ENCODE measurements at regions not wholly inside any gene's neighbourhood (a gene's known extent, or its start where the extent isn't known, plus 50 kb on each side); places are given as distances from the start of the nearest gene placed in this dataset.

GRCh38 chr6:103140308-103141027, 1719.3 kb downstream of the HACE1 start (continued):
- TF ChIP-seq CTCF (IDR thresholded peaks at IDR 0.05) (no peak), ZNF219 (CRISPR knock-in tag; IDR thresholded peaks at IDR 0.05; ENCODE audit: borderline replicate concordance) (no peak), MYBL2 (CRISPR knock-in tag; IDR thresholded peaks at IDR 0.05) (no peak), NFYB (CRISPR knock-in tag; conservative IDR thresholded peaks at IDR 0.05; ENCODE audit: low read depth) (no peak)

GRCh38 chr6:103139377-103139776, 1720.3 kb downstream of the HACE1 start:
- ChIA-PET POLR2A (no interaction called here), CTCF (no interaction called here)
- no peak for ATAC-seq
- Mint-ChIP-seq H3K4me3 (no peak overlapping the region), H3K27ac (no peak overlapping the region), H3K27me3 (ENCODE audit: low read depth) (no peaks in the 10 kb centered on the region), H3K36me3 (no peaks in the 10 kb centered on the region), H3K9me3 (peaks cover 5% of the 10 kb centered on the region; the same call in 1 of the 2 replicates), H3K4me1 (no peaks in the 10 kb centered on the region)
- no peak for TF ChIP-seq EMX1 (CRISPR knock-in tag; IDR thresholded peaks at IDR 0.05)
- no peak for TF ChIP-seq ZNF532 (CRISPR knock-in tag; IDR thresholded peaks at IDR 0.05; ENCODE audit: borderline replicate concordance)
- no peak for TF ChIP-seq MYBL2 (CRISPR knock-in tag; IDR thresholded peaks at IDR 0.05)
- no peak for TF ChIP-seq SMAD3 (CRISPR knock-in tag; IDR thresholded peaks at IDR 0.05; ENCODE audit: borderline replicate concordance)
- TF ChIP-seq IRF2 (CRISPR knock-in tag; IDR thresholded peaks at IDR 0.05; ENCODE audit: borderline replicate concordance, low read depth) = no peak
- TF ChIP-seq MLX (CRISPR knock-in tag; IDR thresholded peaks at IDR 0.05) = no peak
- TF ChIP-seq IRF1 (CRISPR knock-in tag; IDR thresholded peaks at IDR 0.05) = no peak
- no peak for TF ChIP-seq TCF7 (CRISPR knock-in tag; IDR thresholded peaks at IDR 0.05; ENCODE audit: low read depth)
- TF ChIP-seq ZMAT4 (CRISPR knock-in tag; IDR thresholded peaks at IDR 0.05) = no peak
- no peak for TF ChIP-seq ZNF416 (CRISPR knock-in tag; IDR thresholded peaks at IDR 0.05)
- no peak for TF ChIP-seq ZNF317 (CRISPR knock-in tag; IDR thresholded peaks at IDR 0.05; ENCODE audit: borderline replicate concordance, low read depth)
- no peak for TF ChIP-seq CDX4 (CRISPR knock-in tag; IDR thresholded peaks at IDR 0.05; ENCODE audit: borderline replicate concordance)
- no peak for TF ChIP-seq ZNF219 (CRISPR knock-in tag; IDR thresholded peaks at IDR 0.05; ENCODE audit: borderline replicate concordance)
- TF ChIP-seq ESRRA (CRISPR knock-in tag; IDR thresholded peaks at IDR 0.05; ENCODE audit: borderline replicate concordance) = no peak
- no peak for TF ChIP-seq TP53 (CRISPR knock-in tag; IDR thresholded peaks at IDR 0.05)
- TF ChIP-seq GRHL2 (CRISPR knock-in tag; IDR thresholded peaks at IDR 0.05; ENCODE audit: insufficient replicate concordance, severe bottlenecking) = no peak
- TF ChIP-seq CREM (CRISPR knock-in tag; IDR thresholded peaks at IDR 0.05) = no peak
- no peak for TF ChIP-seq PRDM15 (CRISPR knock-in tag; IDR thresholded peaks at IDR 0.05)
- no peak for DNase-seq (ENCODE audit: low spot score)

Data from WTC11 (cell line).